Keratinocyte (primary cell): ENCODE measurements at regions not wholly inside any gene's neighbourhood (a gene's known extent, or its start where the extent isn't known, plus 50 kb on each side); places are given as distances from the start of the nearest gene placed in this dataset.

Source experiments
- EZH2 ChIP-seq: IDR thresholded peaks from one replicate; pipeline ENCODE4 v1.6.1; 2012; ENCODE audit warnings: inconsistent platforms, mild to moderate bottlenecking, low read length, moderate library complexity
- TF ChIP-seq, protein P1 (sequence below), 3 experiments: IDR thresholded peaks in 1 of 3; conservative IDR thresholded peaks in 1 of 3; optimal IDR thresholded peaks in 1 of 3; 2 replicates in 2 of 3; 3 replicates in 1 of 3; pipeline versions ENCODE3 to v1.5.1; 2011; ENCODE audit warnings: low read length in 3 of 3, mild to moderate bottlenecking in 3 of 3, moderate library complexity in 2 of 3, control low read depth in 1 of 3, inconsistent platforms in 1 of 3; ENCODE audit not compliant: insufficient read depth in 2 of 3; ENCODE audit errors: extremely low read depth in 1 of 3

- TF ChIP-seq, protein P1, sequence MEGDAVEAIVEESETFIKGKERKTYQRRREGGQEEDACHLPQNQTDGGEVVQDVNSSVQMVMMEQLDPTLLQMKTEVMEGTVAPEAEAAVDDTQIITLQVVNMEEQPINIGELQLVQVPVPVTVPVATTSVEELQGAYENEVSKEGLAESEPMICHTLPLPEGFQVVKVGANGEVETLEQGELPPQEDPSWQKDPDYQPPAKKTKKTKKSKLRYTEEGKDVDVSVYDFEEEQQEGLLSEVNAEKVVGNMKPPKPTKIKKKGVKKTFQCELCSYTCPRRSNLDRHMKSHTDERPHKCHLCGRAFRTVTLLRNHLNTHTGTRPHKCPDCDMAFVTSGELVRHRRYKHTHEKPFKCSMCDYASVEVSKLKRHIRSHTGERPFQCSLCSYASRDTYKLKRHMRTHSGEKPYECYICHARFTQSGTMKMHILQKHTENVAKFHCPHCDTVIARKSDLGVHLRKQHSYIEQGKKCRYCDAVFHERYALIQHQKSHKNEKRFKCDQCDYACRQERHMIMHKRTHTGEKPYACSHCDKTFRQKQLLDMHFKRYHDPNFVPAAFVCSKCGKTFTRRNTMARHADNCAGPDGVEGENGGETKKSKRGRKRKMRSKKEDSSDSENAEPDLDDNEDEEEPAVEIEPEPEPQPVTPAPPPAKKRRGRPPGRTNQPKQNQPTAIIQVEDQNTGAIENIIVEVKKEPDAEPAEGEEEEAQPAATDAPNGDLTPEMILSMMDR (optimal IDR thresholded peaks at IDR 0.05 in 1 of 3, IDR thresholded peaks at IDR 0.05 in 1 of 3, conservative IDR thresholded peaks at IDR 0.05 in 1 of 3; ENCODE audit: extremely low read depth in 1 of 3, insufficient read depth in 2 of 3, low read length in 3 of 3), result no peak
- TF ChIP-seq EZH2, result no peak
Measured at GRCh38 chr7:109009636-109010035, 440.0 kb downstream of the DNAJB9 start.
